Glomerular visceral epithelial cell (primary cell): ENCODE measurements at regions not wholly inside any gene's neighbourhood (a gene's known extent, or its start where the extent isn't known, plus 50 kb on each side); places are given as distances from the start of the nearest gene placed in this dataset.

ENCODE experiments used
- DNase-seq: peaks from one replicate; pipeline ENCODE4 v3.0.0-alpha.2; 2016; ENCODE audit errors: extremely low spot score

DNA sequence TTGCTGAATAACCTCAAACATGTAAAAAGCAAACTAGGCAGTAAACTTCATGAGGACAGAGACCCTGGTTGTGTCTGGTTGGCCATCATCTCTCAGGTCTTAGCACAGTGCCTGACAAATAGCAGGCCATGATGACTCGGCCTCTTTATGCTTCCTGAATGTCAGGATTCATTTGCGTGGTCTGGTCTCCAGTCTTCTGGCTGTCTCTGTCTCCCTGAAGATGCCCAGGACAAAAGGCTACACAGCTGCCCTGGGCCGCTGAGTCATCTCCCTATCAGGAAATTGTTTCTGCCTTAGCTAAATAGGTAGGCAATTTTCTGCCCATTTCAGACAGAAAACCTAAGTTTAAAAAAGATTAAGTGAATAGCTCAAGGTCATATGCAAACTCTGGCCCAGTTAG is 84.1 kb upstream of the FNDC3A start:
- peak; percentile 60 for DNase-seq

GRCh38 chr13:48892053-48892687 is 83.5 kb upstream of the FNDC3A start:
- peak; percentile 58 for DNase-seq

DNA sequence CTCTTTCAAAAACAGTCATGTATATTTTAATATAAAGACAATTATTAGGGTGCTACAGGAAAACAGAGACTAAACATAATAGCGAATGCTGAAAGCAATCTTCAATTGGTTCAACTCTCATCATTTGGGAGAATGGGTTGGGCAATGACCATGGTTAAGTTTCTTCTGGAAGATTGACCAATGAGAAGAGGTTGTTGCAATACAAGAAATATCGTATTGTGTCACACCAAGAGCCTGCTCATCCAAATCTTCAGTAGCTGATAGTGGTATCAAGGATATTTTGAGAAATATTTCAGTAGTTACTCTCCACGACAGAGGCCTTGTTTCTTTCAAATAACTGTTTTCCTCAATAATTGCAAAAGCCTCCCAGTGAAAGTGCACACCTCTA is 83.0 kb upstream of the FNDC3A start:
- DNase-seq, result no peak

DNA sequence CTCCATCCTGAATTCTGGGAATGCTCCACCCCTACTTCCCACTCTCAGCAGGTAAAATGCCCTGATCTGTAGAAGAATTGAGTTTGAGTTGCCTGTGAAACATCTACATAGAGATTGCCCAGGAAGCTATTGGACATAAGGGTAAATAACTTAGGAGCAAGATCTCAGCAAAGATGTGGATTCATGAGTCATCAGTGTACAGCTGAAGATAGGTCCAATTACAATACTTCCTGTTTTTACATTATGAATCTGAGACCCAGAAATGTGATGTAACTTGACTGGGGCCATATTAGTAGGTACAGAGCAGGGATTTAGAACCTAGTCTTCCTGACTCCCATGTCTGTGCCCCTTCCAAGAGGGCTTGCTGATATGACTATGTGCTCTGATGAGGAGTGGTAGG is 79.4 kb upstream of the FNDC3A start:
- no peak for DNase-seq

GRCh38 chr13:48901781-48902180 is 73.9 kb upstream of the FNDC3A start:
- no peak for DNase-seq

- no peak for DNase-seq
Observed at GRCh38 chr13:48902368-48902767, 73.3 kb upstream of the FNDC3A start.

GRCh38 chr13:48904668-48905290 is 70.9 kb upstream of the FNDC3A start:
- no peak for DNase-seq

GRCh38 chr13:48906200-48906599 is 69.5 kb upstream of the FNDC3A start:
- no peak for DNase-seq

DNA sequence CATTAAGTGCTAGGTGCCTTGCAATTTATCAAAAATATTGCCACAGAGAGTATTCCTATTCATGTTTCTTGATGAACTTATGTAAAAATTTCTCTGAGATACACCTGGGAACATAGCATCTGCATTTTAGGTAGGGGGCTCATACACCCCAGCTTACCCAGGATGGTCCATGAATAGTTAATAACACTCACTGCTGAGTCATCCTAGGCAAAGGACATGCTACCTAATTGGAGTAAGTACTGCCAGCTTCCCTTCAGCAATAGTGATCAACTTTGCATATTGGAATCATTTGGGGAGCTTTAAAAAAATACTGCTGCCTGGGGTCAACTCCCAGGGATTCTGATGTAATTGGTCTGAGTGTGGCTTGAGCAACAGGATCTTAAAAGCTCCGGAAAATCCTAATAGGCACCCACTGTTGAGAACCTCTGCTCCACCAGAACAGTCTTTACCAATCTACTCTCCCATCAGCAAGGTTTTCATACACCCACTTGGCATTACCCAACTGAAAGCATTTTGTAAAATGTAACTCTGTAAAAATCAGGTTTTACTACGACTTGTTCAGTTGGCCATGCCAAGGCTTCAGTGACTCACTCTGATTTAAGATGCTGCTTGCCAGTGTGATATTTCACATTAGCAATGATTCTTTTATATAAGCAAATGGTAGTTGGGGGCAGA is 67.2 kb upstream of the FNDC3A start:
- no peak for DNase-seq

DNA sequence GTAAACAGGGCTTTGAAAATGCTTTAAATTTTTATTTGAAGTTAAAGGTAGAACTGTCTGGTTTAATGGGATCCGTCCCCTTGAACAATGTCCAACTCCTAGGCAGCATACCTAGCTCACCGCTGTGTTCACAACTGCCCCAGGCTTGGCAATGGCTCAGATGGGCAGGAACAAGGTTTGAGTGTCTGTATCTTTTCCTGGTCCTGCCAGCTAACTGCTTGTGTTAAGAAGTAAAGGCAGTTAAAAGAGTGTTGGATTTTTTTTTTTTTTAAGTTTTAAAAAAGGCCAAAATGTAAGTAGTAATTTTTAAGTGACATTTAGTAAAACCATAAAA is 66.7 kb upstream of the FNDC3A start:
- DNase-seq, result no peak

- no peak for DNase-seq
Observed at GRCh38 chr13:48910686-48911085, 65.0 kb upstream of the FNDC3A start.

DNA sequence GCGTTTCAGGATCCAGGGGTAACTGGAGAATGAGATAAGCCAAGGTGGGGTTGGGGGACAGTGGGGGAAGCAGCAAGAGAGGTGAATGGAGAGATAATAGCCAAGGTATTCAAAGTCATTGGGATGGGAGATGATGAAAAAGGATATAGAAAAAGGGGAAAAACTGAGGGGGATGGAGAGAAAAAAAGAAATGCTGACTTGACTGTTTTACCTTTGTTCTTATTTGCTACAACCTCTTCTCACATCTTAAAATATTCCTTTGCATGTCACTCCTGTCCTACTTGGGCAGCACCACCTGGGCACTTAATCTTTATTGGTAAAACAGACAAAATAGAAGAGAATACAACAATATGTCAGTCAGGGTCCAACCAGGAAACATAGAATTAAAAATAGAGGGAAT is 56.0 kb upstream of the FNDC3A start:
- DNase-seq, result no peak

- DNase-seq, result no peak
Observed at GRCh38 chr13:48920730-48921129, 55.0 kb upstream of the FNDC3A start.

DNA sequence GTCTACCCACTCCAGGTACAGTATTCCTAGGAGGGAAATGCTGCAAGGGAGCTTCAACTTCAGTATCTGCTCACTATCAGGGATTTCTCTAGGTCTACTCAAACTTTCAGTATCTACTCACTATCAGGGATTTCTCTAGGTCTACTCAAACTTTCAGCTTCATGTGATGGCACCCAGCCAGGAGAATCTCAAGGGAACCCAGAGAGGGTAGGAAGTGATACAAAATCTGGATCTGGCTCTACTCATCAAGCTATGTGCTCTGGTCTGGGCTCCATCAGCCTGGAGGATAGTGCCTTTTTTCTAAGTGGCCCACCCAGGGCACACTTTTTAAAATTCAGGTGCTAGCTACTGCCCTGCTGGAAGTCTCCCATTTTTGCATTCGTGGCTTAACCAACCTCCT is 52.3 kb upstream of the FNDC3A start:
- no peak for DNase-seq

DNA sequence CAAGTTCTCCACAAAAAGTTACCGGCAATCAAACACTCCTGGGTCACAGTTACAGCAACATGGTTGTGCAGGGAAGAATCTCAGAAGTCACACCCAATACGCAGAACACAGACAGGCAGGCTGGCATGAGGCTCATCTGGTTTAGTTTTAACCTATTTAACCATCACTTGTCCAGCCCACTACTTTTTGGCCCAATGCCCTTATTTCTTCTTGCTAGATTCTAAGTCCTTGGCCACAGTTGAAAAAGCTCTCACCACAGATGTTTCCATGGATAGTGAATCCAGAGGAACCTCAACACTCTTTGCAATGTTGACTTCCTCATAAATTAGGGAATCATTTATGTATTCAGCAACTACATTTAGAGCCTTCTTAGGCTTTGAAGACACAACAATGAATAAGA is 50.7 kb upstream of the FNDC3A start:
- DNase-seq, result peak; percentile 5
